ENCODE measurements at regions not wholly inside any gene's neighbourhood (a gene's known extent, or its start where the extent isn't known, plus 50 kb on each side); places are given as distances from the start of the nearest gene placed in this dataset.

DNA sequence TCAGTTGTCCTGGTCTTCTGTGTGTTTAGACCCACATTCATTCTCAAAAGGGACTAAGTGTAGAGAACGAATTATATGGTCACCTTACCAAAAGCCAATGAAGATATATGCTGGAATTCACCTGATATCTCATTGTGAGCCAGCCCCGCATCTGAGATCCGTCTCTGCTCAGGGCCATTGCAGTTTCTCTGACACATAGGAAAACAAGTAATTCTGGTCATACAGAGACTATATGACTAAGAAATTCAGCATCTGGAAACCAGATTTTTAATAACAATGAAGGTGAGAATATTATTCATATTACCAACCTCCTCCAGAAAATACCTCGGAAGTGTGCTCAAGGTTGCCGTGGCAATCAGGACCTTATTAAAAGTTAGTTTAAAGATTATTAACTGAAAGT is 278.6 kb upstream of the EDNRB start:
- no peak for TF ChIP-seq EZH2phosphoT487 (IDR thresholded peaks at IDR 0.05; ENCODE audit: low read depth, severe bottlenecking, unreplicated experiment)
- TF ChIP-seq, protein P1, sequence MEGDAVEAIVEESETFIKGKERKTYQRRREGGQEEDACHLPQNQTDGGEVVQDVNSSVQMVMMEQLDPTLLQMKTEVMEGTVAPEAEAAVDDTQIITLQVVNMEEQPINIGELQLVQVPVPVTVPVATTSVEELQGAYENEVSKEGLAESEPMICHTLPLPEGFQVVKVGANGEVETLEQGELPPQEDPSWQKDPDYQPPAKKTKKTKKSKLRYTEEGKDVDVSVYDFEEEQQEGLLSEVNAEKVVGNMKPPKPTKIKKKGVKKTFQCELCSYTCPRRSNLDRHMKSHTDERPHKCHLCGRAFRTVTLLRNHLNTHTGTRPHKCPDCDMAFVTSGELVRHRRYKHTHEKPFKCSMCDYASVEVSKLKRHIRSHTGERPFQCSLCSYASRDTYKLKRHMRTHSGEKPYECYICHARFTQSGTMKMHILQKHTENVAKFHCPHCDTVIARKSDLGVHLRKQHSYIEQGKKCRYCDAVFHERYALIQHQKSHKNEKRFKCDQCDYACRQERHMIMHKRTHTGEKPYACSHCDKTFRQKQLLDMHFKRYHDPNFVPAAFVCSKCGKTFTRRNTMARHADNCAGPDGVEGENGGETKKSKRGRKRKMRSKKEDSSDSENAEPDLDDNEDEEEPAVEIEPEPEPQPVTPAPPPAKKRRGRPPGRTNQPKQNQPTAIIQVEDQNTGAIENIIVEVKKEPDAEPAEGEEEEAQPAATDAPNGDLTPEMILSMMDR (IDR thresholded peaks at IDR 0.05; ENCODE audit: poor library complexity), result no peak

All from hepatocyte (in vitro differentiated cells).